Panc1 (cell line): ENCODE measurements at regions not wholly inside any gene's neighbourhood (a gene's known extent, or its start where the extent isn't known, plus 50 kb on each side); places are given as distances from the start of the nearest gene placed in this dataset.

Experiments
- ATAC-seq: fragments of 200-7000 bp; cut with Tn5 transposase; 2 replicates; pipeline ENCODE4 v1.9.1; 2020; ENCODE audit warnings: mild to moderate bottlenecking, moderate library complexity
- BruUV-seq: library from RNA; stranded (reverse); fragments of 400-500 nt; replicated peaks from 2 replicates; lab custom pipeline; 2021; lab: Mats Ljungman, UMichigan
- CTCF ChIA-PET: fragments of 300-600 bp; sonication (Branson Sonifier 250); formaldehyde crosslinking; loops from one replicate; lab custom pipeline; 2022; ENCODE audit warnings: antibody characterized with exemption; lab: Charles Lee
- POLR2A ChIA-PET: fragments of 300-600 bp; sonication (Branson Sonifier 250); formaldehyde crosslinking; loops from one replicate; lab custom pipeline; 2022; ENCODE audit warnings: antibody characterized with exemption; lab: Charles Lee
- DNase-seq: peaks from one replicate; pipeline ENCODE4 v3.0.0-alpha.2; 2010; ENCODE audit warnings: low read depth, low spot score
- H3K27ac ChIP-seq: 2 replicates; pipeline ENCODE4 v1.5.1; 2011; ENCODE audit warnings: mild to moderate bottlenecking, low read length, inconsistent platforms
- H3K27me3 ChIP-seq: fragments of 200-500 bp; sonication (Bioruptor generic); 2 replicates; pipeline ENCODE4 v1.6.0; 2014; ENCODE audit warnings: low read length, inconsistent platforms; ENCODE audit not compliant: control insufficient read depth, insufficient read depth
- H3K36me3 ChIP-seq: fragments of 200-500 bp; sonication (Bioruptor generic); 2 replicates; pipeline ENCODE4 v1.5.1; 2014; ENCODE audit warnings: inconsistent platforms, mild to moderate bottlenecking, low read length, moderate library complexity; ENCODE audit not compliant: control insufficient read depth, insufficient read depth
- H3K4me1 ChIP-seq: 2 replicates; pipeline ENCODE4 v1.5.1; 2011; ENCODE audit warnings: inconsistent platforms, mild to moderate bottlenecking, low read length, moderate library complexity; ENCODE audit not compliant: control insufficient read depth, insufficient read depth
- H3K4me3 ChIP-seq, 2 experiments: 2 replicates each; pipeline ENCODE4 v1.5.1; 2011 to 2012; ENCODE audit warnings: low read depth in 2 of 2, low read length in 2 of 2, mild to moderate bottlenecking in 2 of 2, inconsistent platforms in 1 of 2, moderate library complexity in 1 of 2
- H3K9me3 ChIP-seq: fragments of 200-500 bp; sonication (Bioruptor generic); 2 replicates; pipeline ENCODE4 v1.5.1; 2014; ENCODE audit warnings: low read depth, mild to moderate bottlenecking, inconsistent platforms, low read length, moderate library complexity; ENCODE audit not compliant: control insufficient read depth, insufficient read depth
- CTCF ChIP-seq: fragments of 450-650 bp; IDR thresholded peaks from 2 replicates; pipeline ENCODE4 v1.5.1; 2017; ENCODE audit warnings: mild to moderate bottlenecking
- POLR2AphosphoS5 ChIP-seq: IDR thresholded peaks from 2 replicates; pipeline ENCODE4 v1.6.1; 2012; ENCODE audit warnings: mild to moderate bottlenecking, low read depth, low read length, moderate library complexity
- REST ChIP-seq, 2 experiments: IDR thresholded peaks; 2 replicates each; pipeline ENCODE4 v1.6.1; 2011 to 2012; ENCODE audit warnings: low read depth in 2 of 2, control low read depth in 1 of 2, low read length in 1 of 2, mild to moderate bottlenecking in 1 of 2, moderate library complexity in 1 of 2; ENCODE audit not compliant: insufficient read depth in 1 of 2
- SIN3A ChIP-seq: IDR thresholded peaks from 2 replicates; pipeline ENCODE4 v1.6.1; 2012; ENCODE audit warnings: low read depth, mild to moderate bottlenecking, low read length, moderate library complexity, borderline replicate concordance; ENCODE audit not compliant: insufficient read depth
- TCF7L2 ChIP-seq: IDR thresholded peaks from 2 replicates; pipeline ENCODE4 v1.6.1; 2011; ENCODE audit warnings: mild to moderate bottlenecking, low read depth, low read length, inconsistent platforms
- in situ Hi-C: cut with HindIII; loops from 2 replicates; pipeline ENCODE4 v1.10.0; 2016; ENCODE audit warnings: low sequenced_read_pairs, low pct_unique_long_range_greater_than_20kb
- intact Hi-C: fragments of 100-400 bp; cut with micrococcal nuclease; formaldehyde crosslinking; loops from one replicate; pipeline ENCODE4 v1.10.0; 2022; ENCODE audit not compliant: unreplicated experiment

DNA sequence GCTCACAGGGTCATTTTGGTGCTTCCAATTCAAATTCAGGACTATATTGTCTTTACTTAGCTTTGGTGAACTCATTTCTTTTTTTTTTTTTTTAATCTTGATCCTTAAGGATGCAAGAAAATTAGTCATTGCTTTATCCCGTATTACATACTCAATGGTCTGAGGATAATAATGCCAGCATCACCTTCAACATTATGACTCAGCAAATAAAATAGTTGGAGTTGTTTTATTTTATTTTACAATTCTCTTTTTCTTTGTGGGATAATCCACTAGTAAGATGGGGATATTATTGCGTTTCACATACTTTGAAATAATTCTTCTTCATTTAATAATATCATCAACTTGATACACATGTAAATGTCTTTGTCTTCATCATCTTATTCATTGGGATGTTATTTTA, 954.9 kb upstream of the GYPC start:
- DNase-seq, result no peak
- in situ Hi-C loops (no loop called here), intact Hi-C loops (no loop called here)
- Histone ChIP-seq H3K4me3 (no peak overlapping the region), H3K4me1 (no peaks in the 10 kb centered on the region), H3K36me3 (no peaks in the 10 kb centered on the region), H3K9me3 (no peaks in the 10 kb centered on the region), H3K27ac (no peak overlapping the region), H3K27me3 (no peaks in the 10 kb centered on the region)
- ChIA-PET POLR2A (no interaction called here), CTCF (no interaction called here)
- TF ChIP-seq CTCF, result no peak
- TF ChIP-seq POLR2AphosphoS5, result no peak
- TF ChIP-seq SIN3A, result no peak
- no peak for TF ChIP-seq TCF7L2
- TF ChIP-seq REST (IDR thresholded peaks at IDR 0.05; ENCODE audit: insufficient read depth in 1 of 2, low read depth in 2 of 2, low read length in 1 of 2), result no peak
- no peak for ATAC-seq
- BruUV-seq, result no TSS peak

DNA sequence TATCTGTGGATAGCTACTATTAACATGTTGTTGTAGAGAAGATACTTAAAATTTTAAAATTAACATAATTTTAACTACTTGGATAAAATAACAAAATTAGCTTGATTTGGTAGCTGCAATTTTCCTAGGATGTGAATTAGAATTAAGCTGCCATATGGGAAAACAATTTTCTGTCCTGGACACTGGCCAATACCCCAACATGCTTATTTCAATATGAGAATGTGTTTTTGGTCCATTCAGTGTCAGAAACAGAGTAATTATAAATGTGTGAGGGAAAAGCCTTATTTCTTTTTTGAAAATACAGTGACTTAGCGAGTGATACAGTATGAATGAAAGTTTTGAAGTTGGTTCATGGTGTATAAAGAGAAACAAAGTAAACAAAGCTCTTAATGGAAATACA, 948.3 kb upstream of the GYPC start:
- DNase-seq, result no peak
- TF ChIP-seq SIN3A, result no peak
- no peak for TF ChIP-seq POLR2AphosphoS5
- no peak for TF ChIP-seq TCF7L2
- no peak for TF ChIP-seq REST (IDR thresholded peaks at IDR 0.05; ENCODE audit: insufficient read depth in 1 of 2, low read depth in 2 of 2, low read length in 1 of 2)
- TF ChIP-seq CTCF, result no peak
- Histone ChIP-seq H3K36me3 (no peaks in the 10 kb centered on the region), H3K27me3 (no peaks in the 10 kb centered on the region), H3K27ac (no peak overlapping the region), H3K4me1 (no peaks in the 10 kb centered on the region), H3K9me3 (no peaks in the 10 kb centered on the region), H3K4me3 (no peak overlapping the region)
- intact Hi-C loops (no loop called here), in situ Hi-C loops (no loop called here)
- no peak for ATAC-seq
- BruUV-seq, result no TSS peak
- ChIA-PET CTCF (no interaction called here), POLR2A (no interaction called here)
